ENCODE measurements at regions not wholly inside any gene's neighbourhood (a gene's known extent, or its start where the extent isn't known, plus 50 kb on each side); places are given as distances from the start of the nearest gene placed in this dataset.

GRCh38 chr2:42947809-42948600 lies 155.6 kb upstream of the HAAO start:
- no peak for DNase-seq

- no peak for DNase-seq
These were observed 152.5 kb upstream of the HAAO start for GRCh38 chr2:42944779-42945415.

- DNase-seq, result no peak
These were observed 150.7 kb upstream of the HAAO start for GRCh38 chr2:42942990-42943493.

DNA sequence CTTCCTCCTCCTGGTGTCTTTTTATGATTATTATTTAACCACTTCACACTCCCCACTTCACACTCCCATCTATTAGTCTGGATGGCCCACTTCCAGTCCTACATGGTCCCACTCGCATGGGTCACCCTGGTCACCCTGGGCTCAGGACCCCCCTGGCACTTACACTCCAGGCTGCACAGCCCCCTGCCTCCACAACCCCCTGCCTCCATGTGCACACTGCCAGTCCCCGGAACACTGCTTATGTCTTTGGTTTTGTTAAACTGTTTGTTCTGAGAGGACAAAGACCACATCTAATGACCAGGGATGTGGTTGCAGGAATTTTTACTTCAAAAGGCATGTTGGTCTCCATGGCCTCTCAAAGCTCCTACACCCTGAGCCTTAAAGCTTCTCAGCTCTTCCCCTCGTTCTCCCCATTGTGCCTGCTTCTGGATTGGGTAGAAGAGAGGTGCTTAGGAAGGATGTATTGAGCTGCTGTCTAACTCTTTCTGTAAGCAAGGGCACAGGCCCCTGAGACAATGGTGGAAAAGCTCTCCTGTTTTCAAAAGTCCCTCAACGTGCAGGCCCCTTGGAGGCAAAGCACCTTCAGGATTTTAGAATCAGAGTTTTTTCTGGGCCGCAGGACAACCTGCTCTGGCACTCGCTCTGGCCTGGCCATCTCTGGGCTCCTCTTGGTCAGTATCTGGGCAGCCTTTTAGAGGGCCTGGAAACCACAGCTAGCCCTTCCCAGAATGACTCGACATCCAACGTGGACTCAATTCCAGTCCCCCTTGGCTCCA lies 150.0 kb upstream of the HAAO start:
- no peak for DNase-seq

DNA sequence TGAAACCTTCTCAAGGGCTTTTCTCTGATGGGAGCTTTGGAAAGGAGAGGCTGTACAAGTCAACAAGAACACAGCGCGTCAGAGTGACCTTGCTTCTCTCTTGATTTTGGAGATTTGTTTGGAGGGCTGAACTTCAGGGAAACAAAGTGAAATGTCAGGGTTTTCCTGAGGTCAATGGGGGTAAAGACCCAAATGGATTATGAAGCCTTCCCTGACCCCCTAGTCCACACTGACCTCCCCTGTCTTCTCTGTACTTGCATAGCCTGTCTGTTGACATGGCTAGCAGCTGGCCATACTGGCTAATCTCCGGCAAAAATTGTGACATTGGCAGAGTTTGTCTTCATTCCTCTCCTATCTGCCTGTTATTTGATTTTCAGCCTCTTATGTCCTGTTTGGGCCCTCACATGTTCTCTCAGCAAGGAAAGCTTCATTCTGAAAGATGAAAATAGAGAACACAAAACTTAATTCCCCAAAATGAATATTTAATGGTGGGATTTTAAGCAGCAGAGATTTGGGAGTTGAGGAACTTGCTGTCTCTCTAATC lies 149.3 kb upstream of the HAAO start:
- DNase-seq, result no peak

DNA sequence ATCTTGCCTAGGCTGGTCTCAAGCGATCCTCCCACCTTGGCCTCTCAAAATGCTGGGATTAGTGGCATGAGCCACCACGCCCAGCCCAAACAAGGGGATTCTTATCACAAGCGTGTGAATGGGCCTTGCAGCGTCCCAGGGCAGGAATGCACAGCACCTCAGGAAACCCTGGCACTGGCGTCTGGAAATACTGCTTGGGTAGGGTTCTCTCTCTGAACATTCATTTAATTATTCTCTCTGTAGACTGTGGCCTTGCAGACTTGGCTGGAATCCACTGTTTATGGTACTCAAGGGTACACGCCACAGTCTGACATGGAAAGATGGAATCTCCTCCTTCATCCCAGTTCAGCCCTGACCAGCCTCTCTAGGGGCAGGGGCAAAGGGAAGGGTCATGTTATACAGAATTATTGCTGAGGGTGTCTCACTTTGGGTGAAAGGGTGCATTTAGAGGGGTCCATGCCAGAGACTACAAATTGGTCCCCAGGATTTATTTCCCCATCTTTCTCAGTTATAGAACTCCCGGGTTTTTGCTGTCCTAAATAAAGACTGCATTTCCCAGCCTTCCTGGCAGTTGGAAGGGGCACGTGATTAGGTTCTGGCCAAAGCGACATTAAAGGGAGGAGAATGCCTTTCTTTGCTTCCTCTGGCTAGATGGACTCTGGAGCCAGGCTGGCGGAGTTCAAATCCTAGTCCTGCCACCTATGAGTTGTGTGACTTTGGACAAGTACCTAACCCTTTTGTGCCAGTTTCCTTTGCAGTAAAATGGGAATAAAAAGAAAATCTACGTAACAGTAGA lies 147.2 kb upstream of the HAAO start:
- DNase-seq, result no peak

DNA sequence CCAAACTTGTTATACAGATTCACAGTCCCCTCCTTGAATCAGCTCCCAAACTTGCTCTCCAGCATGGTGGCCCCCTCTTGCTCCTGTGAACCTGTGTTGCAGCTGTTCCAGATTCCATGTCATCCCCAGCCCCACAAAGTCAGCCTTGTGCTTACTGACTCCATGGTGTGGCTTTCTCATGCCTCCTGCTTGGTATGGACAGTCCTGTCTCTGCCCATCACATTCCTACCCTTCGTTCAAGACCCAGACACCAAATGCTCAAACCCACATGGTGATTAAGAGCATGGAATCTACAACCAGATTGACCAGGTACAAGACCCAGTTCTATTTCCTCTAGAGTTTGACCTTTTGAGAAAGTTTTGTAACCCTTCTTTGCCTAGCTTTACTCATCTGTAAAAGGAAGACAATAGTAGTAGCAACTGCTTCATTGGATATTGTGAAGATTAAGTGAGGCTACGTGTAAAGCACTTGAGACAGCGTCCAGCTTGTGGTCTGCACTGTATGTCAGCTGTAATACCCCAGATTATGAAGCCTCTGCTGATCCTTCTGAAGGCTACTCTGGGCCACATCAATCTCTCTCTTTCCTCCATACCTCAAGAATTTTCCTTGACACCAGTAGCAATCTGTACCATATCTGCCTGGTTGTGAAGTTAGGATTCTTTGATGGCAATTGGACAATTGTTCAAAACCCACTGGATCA lies 146.4 kb upstream of the HAAO start:
- DNase-seq, result no peak

DNA sequence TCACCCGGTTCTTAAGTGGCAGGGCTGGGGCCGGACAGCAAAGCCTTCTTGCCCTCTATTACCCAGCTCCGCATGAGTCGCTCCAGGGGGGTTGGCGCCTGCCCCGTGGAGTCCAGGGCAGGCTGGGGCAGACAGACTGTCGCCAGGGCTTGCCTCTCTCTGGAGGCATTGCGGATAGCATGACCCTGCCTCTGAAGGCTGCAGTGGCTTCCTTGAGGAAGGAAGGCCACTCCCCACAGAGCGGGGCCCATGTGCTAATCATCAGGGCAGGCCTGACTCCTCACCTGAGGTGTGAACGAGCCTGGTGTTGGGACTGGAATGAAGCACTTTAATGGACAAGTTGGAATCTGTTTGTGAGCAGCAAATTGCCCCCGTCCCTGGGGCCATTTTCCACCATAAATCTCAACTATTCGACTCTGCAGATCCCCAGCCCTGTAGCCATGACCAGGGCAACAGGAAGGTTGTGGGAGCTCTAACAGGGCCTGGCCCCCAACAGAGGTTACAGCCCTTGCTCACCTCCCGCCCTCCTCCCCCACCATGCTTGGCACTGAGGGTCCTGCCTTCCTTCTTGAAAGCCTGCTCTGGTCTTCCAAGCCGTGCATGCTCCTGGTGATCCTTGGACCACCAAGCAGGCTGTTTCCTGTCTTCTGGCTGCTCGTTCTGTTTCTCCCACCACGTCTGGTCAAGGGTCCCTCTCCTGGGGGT lies 144.9 kb upstream of the HAAO start:
- no peak for DNase-seq

DNA sequence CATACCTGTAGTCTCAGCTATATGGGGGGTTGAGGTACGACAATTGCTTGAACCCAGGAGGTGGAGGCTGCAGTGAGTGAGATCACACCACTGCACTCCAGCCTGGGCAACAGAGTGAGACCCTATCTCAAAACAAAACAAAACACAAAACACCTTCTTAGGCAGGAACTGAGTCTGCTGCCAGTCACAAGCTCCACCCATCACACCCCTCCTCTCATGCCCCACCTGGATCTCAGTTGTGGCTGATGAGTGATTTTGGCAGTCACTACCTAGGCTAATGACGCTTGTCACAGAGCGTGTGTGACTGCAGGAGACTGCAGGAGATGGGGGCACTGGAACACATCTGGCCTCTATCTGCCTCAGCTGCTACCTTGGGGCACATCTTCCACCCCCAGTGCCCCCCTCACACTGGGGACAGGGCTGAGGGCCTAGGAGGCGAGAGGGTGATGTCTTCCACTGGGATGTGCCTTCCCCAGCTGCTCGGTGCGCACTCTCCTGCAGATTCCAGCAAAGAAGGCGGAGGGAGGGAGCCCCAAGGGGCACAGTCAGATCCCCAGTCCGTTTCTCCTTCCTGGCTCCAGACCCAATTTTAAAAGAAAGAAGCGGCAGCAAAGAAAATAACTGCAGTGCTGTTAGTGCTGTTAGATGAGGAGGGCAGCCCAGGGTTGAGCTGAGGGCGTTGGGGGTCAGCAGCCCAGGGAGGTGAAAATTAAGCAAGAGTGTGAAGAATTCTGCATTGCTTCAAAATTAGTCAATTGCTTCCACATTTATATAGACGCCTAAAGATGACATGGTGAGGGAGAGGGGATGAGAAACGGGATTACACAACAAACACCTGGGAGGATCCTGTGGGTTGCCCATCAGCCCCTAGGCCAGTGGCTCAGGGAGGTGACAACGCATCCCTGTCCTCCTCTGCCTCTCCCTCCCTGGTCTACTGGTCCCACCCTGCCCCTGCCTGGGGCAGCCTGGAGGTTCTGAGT lies 143.6 kb upstream of the HAAO start:
- DNase-seq, result no peak

DNA sequence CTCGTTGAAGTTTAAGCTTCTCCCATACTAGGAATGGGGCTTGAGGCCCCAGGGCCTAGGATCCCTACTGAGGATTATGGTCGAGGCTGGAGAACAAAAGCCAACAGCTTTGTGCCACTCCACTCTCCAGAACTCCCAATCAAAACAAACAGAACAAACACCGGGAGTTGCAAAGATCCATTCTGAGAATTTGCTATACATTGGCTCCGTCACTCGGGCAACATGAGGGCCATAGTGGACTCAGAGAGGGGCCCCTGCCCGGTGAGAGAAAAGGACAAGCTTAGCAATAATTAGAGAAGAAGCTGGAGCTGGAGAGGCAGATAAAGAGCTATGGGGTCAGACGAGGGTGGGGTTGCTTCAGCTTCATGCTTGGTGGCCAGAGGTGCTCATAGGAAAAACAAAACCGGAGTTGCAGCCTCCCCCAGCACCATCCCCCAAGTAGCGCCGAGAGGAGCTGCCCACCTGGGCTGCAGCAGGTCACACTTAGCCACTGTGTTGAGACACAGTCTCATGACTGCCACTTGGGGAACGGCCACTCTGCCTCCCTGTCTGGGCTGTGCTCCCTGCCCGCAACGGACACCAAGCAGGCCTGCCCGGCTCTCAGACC lies 142.3 kb upstream of the HAAO start:
- no peak for DNase-seq

DNA sequence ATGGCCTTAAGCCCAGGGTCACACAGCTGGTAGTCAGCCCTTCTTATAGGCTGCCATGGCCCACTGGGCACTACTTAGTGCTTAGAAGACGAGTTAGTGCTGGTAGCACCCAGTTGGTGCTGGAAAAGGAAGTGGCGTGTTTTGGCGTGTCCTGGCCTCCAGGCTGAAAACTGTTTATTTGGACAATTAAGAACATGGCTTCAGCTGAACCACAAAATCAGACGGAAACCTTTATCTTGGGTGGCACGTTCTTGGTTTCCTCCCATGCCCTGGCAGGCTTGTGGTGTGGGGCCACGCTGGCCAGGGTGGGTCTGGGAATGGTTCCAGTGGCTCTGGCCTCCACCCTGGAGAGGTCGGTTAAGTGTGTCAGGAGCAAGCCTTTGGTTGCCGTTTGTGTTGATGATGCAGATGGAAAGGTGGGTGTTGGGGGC lies 141.5 kb upstream of the HAAO start:
- no peak for DNase-seq

- no peak for DNase-seq
These were observed 140.1 kb upstream of the HAAO start for GRCh38 chr2:42932271-42933151.

DNA sequence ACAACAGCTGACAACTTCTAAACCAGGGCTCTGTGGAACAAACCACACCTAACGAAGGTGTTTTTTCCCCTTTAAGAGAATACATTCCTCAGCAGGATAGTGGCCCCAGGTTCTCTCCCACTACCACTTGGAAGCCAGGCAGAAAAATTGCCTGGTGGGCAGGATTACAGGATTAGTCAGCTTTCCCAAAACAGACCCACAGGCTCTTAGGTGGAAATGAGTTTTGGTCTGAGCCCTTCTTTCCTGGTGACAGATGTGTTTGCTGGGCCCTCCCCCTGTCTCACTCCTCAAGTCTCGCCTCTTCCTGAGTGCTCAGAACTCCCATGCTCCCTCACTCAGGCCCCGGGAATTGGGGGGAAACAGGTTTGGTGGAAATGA lies 139.4 kb upstream of the HAAO start:
- DNase-seq, result peak; percentile 57

- DNase-seq, result no peak
These were observed 138.9 kb upstream of the HAAO start for GRCh38 chr2:42931146-42931817.

- DNase-seq, result peak; percentile 53
These were observed 137.7 kb upstream of the HAAO start for GRCh38 chr2:42930025-42930581.

DNA sequence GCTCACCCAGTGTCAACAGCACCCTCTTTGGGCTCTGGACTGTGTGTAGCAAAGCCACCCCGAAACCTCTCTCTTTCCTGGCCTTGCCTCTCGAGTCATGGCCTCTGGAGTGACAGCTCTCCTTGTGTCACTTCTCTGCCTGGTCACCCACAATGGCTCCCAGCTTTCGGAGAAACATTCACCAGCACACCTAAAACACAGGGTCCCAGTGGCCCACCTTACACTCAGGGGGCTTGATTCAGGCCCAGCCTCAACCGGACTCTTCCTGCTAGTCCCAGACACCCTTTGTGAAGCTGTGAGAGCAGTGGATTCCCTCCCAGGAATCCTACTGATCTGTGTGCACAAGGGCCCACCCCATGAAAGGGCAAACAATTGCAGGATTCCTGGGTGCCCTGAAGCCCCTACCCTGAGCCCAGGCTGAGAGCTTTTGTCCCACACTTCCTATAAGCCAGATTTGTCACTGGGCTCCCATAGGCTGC lies 137.2 kb upstream of the HAAO start:
- no peak for DNase-seq
